GM18870 (cell line): ENCODE measurements at regions not wholly inside any gene's neighbourhood (a gene's known extent, or its start where the extent isn't known, plus 50 kb on each side); places are given as distances from the start of the nearest gene placed in this dataset.

Source experiments
- ATAC-seq: cut with Tn5 transposase; IDR thresholded peaks from one replicate; pipeline ENCODE4 v1.9.1; 2021; ENCODE audit warnings: moderate library complexity; ENCODE audit not compliant: unreplicated experiment

DNA sequence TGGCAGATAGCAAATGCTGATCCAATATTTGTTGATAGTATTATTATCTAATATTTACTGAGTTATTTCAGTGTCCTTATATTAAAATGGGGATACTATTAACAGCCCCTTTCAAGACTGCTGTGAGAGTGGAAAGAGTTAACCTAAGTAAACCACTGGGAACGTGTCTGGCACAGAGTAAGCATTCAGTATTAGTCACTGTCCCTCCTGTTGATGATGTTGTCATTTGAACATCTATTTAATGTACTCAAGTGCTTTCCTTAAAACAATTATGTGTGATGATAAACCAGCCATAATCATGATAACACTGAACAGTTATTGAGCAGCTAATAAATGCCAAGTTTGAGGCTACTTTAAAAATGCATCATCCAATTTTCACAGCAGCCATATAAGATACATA, 135.7 kb upstream of the XYLT1 start:
- ATAC-seq, result no peak

GRCh38 chr16:17605784-17606183, 135.0 kb upstream of the XYLT1 start:
- no peak for ATAC-seq

- ATAC-seq, result no peak
Measured at GRCh38 chr16:17603626-17604025, 132.9 kb upstream of the XYLT1 start.

DNA sequence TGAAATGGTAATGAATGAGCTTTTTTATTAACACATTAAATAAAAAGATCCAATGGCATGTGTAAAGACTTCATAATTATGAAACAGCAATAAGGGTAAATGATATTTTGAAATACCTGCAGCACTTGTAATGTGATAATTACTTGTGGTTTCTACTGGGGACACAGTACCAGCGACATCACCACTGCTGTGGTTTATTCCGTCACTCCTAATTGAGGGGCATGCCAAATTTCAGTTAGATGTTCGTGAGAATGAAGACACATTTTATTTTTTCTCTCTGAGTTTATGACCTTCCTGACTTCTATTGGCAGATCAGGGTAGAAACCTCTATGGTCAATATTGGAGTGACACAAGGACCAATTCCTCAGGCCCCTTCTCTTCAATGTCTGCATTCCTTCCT, 131.9 kb upstream of the XYLT1 start:
- ATAC-seq, result no peak

GRCh38 chr16:17598968-17599367, 128.2 kb upstream of the XYLT1 start:
- ATAC-seq, result no peak

GRCh38 chr16:17591655-17592405, 121.1 kb upstream of the XYLT1 start:
- no peak for ATAC-seq

DNA sequence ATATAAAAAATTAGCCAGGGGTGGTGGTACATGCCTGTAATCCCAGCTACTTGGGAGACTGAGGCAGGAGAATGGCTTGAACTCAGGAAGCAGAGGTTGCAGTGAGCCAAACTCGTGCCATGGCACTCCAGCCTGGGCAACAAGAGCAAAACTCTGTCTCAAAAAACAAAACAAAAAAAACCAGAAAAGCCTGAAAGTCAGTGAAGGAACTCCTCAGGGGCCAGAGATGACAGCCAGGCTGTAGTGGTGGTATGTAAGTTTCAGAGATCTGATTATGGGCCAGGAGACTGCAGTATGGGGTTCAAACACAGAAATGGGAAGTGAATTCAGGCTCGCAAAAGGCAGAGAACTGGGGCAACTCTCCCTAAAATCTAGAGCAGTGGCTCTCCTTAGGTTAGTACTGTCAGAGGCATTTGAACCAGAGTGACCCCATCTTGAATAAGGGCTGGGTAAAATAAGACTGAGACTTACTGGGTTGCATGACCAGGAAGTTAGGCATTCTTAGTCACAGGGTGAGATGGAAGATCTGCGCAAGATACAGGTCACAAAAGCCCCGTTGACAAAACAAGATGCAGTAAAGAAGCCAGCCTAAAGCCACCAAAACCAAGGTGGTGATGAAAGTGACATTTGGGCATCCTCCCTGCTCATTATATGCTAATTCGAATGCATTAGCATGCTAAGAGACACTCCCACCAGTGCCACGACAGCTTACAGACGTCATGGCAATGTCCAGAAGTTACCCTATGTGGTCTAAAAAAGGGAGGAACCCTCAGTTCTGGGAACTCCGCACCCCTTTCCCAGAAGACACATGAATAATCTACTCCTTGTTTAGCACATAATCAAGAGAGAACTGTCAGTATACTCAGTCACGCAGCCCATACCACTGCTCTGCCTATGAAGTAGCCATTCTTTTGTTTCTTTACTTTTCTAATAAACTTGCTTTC, 120.2 kb upstream of the XYLT1 start:
- ATAC-seq, result no peak

DNA sequence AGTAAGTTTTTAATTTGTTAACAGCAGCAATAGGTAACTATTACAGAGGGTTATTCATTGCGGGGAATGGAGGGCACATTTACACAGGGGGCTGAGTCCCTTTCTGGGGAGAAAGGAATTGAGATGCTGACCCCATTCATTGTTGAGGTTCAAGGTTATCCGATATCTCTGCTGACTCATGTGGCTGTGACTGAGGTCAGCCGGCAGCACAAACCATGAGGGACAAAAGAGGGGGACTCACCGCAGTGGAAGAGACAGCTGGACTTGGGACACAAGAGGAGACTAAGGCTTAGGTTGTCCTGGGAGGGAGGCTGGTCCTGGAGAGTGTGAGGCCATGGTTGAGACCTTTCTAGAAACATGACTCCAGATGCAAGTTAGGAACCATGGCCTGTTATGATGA, 119.1 kb upstream of the XYLT1 start:
- ATAC-seq, result no peak

- no peak for ATAC-seq
Measured at GRCh38 chr16:17585449-17586074, 114.8 kb upstream of the XYLT1 start.

GRCh38 chr16:17578981-17579874, 108.5 kb upstream of the XYLT1 start:
- ATAC-seq, result no peak

DNA sequence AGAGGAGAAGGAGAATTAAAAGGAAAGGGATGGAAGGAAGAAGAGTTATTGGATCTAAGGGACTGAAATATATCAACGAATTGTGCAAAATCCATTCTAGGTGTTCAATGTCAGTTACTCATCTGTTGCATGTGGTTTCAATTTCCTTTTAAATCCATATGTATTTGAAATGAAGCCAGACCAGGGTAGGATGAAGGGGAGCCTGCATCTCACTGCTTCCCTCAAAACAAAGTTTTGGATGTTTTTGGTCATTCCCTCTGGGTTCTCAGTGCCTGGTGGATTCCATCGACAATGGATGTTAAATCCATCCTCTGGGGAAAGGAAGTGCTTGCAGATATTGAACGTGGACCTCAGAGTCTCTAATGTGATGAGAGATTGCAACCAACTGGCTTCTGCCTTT, 103.5 kb upstream of the XYLT1 start:
- ATAC-seq, result no peak

DNA sequence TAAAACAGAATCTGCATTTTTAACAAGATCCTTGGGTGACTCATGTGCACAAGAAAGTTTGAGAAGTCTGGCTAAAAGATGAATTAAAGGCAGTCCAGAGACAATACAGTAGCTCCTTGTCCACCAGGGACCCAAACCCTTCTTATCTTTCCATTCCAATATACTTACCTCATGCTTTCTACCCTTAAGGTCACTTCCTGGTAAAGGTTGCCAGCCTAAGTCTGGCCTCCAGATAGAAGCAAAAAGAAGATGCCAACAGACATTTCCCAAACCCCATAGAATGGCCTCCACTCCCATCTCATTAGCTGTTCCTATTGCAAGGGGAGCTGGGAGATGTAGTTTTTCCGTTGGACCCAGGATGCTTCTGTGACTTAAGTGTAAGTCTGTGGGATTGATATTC, 101.4 kb upstream of the XYLT1 start:
- ATAC-seq, result no peak

DNA sequence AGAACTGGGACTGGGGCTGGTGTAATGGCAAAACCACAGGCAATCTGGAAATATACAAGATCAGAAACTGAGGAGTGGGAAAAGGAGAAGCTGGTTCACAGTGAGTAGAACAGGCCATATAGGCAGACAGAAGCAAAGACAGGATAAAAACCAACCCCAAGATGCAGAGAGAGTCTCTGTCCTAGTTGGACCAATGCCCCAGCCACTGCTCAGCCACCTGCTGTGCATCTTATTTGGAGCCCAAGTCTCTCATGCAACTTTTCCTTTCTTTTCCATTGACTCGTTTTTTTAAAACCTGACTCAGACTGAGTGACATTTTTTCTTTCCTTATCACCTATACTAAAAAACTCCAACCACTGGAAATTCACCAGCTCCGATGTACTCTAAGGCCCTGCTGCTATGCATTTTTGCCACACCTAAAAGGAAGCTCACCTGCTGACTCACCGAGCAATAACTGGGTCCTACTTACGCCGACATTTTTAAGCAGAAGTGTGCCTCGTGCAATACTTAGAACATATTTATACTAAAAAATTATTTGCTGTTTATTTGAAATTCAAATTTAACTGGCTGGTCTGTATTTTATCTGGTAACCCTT, 100.8 kb upstream of the XYLT1 start:
- no peak for ATAC-seq

DNA sequence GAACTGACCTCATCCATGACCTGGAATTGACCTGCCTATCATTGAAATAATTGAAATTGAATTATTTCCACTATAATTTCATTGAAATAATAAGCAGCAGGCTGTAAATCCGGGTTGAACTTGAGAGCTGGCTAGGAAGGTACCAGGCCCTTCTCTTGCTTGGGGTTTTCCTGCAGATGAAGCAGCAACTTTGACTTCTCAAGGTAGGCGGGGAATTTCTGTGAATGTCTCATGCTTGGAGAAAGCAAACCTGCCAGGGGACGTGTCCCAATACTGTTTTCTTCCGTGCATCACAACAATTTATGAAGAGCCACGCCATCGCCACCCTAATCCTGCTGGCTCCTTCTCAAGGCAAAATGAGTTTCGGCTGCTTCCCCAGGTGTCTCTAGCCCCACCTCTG, 97.5 kb upstream of the XYLT1 start:
- ATAC-seq, result no peak

DNA sequence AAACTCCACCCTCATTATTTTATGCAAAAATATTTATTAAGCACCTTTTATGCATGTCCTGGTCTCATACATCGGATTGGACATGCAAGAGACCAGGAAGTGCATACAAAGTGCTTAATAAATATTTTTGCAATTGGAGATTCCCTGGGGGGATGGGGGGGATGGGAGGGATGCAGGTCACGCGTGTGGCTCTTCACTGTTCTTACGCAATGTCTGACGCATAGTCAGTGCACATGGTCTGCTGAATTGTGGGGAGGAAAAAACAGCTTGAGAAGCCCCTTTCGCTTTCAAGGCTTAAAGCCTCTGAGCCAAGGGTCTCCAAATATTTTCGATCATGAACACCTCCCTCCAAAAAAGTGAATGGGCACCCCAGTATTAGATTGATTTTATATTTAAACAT, 96.7 kb upstream of the XYLT1 start:
- no peak for ATAC-seq

- no peak for ATAC-seq
Measured at GRCh38 chr16:17566656-17567450, 96.1 kb upstream of the XYLT1 start.

DNA sequence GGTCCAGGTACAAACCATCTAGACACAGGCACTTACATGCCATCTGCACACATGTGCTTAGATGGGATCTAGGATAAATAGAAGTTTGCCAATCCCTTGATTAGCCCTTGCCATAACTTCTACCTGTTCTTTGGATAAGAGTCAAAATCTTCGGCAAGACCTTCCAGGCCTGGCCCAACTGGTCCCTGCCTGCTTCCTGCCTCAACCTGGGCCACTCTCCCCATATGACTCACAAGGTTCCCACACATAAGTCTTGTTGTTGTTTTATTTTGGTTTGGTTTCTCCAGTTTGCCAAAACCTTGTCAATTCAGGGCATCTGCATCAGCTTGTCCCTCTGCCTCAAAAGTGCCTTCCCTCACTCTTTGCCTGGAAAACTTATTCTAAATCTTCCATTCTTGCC, 95.3 kb upstream of the XYLT1 start:
- ATAC-seq, result no peak

DNA sequence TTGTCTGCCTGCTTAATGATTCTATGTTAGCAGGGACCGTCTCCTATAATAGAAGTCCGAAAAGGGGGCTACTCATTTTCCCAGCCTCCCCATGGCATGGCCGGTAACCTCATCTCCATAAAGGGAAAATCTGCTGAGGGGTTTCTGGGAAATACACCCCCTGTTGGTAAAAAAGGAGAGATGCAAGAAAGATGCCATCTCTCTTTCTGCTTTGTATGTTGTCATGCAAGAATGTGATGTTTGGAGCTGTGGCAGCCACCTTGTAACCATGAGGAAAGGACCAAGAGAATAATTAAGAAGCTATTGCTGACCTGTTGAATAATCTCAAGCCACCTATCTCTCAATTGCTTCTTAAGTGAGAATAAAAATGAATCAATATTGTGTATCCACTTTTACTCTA, 94.8 kb upstream of the XYLT1 start:
- no peak for ATAC-seq

- ATAC-seq, result no peak
Measured at GRCh38 chr16:17564856-17565255, 94.1 kb upstream of the XYLT1 start.
